ENCODE measurements at regions not wholly inside any gene's neighbourhood (a gene's known extent, or its start where the extent isn't known, plus 50 kb on each side); places are given as distances from the start of the nearest gene placed in this dataset.

DNA sequence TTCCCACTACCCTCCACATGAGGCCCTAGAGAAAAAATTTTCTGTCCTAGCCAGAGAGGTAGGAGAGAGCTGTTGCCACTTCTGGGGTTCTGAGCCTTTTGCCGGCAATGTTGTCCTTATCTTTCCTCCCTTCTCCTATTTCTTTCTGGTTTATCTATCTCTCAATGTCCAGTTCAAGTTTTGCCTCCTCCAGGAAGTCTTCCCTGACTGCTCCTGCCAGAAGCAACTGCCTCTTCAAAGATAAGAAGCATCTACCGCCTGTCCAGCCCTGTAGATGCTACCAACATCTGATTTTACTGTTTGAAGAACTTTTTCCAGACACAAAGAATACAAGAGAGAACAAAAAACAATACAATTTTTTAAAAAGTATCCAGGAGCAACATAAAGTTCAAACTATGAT lies 220.8 kb upstream of the KLHL29 start:
- no peak for ATAC-seq
- no peak for DNase-seq
- Mint-ChIP-seq H3K4me3 (no peak overlapping the region), H3K4me1 (no peaks in the 10 kb centered on the region), H3K36me3 (ENCODE audit: low read depth) (no peaks in the 10 kb centered on the region), H3K27ac (no peak overlapping the region), H3K9me3 (ENCODE audit: low read depth) (no peaks in the 10 kb centered on the region), H3K27me3 (peaks cover 7% of the 10 kb centered on the region)
- CTCF ChIA-PET, result no interaction called here
- POLR2A ChIA-PET, result no interaction called here
- intact Hi-C loops (cut with DNase I, micrococcal nuclease), result no loop called here

DNA sequence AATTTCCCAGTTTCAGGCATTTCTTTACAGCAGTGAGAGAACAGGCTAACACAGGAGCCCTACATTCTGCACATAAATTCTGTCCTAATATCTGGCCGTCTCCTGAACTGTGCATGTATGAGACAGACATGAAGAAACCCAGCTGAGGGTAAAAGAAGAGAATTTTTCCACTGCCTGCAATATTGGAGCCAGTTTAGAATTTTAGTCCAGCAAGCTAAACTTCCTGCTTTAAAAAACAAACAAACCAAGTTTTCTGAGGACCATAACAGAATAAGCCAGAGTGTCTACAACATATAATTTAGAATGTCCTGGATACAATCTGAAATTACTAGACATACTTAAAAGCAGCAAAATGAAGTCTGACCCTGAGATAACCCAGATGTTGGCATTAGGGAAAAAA lies 215.1 kb upstream of the KLHL29 start:
- DNase-seq, result no peak
- Mint-ChIP-seq H3K27me3 (peaks cover 8% of the 10 kb centered on the region), H3K4me3 (no peak overlapping the region), H3K27ac (no peak overlapping the region), H3K4me1 (no peaks in the 10 kb centered on the region), H3K9me3 (ENCODE audit: low read depth) (no peaks in the 10 kb centered on the region), H3K36me3 (ENCODE audit: low read depth) (no peaks in the 10 kb centered on the region)
- intact Hi-C loops (cut with DNase I, micrococcal nuclease), result no loop called here
- ATAC-seq, result no peak
- ChIA-PET CTCF (no interaction called here), POLR2A (no interaction called here)

DNA sequence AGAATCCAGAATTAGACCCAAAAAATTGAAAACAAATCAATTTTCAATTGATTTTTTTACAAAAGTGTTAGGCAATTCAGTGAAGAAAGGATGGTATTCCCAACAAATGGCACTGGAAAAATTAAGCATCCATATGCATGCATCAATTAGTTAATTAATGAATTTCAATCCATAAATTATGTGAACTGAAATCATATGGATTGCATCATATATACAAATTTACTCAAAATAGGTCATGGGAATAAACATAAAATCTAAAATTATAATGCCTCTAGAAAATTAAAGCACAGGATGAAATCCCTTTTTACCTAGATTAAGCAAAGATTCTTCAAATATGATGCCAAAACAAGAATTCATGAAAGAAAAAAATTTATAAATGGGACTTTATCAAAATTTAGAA lies 213.9 kb upstream of the KLHL29 start:
- ATAC-seq, result no peak
- Mint-ChIP-seq H3K27me3 (peaks cover 6% of the 10 kb centered on the region), H3K4me1 (no peaks in the 10 kb centered on the region), H3K27ac (no peak overlapping the region), H3K36me3 (ENCODE audit: low read depth) (no peaks in the 10 kb centered on the region), H3K9me3 (ENCODE audit: low read depth) (no peaks in the 10 kb centered on the region), H3K4me3 (no peak overlapping the region)
- POLR2A ChIA-PET, result no interaction called here
- DNase-seq, result no peak
- CTCF ChIA-PET, result no interaction called here
- intact Hi-C loops (cut with DNase I, micrococcal nuclease), result no loop called here

DNA sequence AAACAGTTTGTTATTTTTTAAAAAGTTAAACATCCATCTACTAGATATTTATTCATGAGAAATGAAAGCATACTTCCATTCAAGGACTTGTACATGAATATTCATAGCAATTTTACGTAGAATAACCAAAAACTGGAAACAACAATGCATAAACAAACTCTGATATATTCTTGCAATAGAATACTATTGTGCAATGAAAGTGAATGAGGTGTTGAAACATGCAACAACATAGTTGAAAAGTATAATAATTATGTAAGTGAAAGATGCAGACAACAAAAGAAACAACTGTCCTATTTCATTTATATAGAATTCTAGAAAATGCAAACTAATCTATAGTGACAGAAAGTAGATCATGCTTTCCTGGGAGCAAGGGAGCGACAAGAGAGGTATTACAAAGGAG lies 206.6 kb upstream of the KLHL29 start:
- POLR2A ChIA-PET, result no interaction called here
- intact Hi-C loops (cut with DNase I, micrococcal nuclease), result no loop called here

DNA sequence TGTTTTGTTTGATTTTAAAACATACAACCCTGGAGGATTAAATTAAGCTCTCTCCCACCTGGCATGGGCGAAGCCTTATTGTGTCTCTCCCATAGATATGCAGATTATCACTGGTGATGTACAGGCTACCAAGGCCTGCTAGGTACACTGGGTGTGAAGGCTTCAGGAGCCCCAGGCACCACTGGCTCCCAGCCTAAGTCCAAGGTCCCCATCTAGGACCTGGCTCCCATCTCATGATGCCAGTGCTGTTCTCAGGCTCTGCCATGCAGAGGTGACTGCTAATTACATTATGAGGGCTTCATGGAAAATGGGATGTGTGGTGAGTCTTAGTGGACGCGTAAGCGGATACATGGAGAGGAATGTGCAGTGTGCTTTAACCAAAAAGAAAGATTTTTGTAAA lies 201.2 kb upstream of the KLHL29 start:
- Mint-ChIP-seq H3K4me3 (no peak overlapping the region), H3K27ac (no peak overlapping the region), H3K9me3 (ENCODE audit: low read depth) (peaks cover 8% of the 10 kb centered on the region), H3K36me3 (ENCODE audit: low read depth) (no peaks in the 10 kb centered on the region), H3K4me1 (no peaks in the 10 kb centered on the region), H3K27me3 (no peaks in the 10 kb centered on the region)
- DNase-seq (no peak), ATAC-seq (no peak)
- CTCF ChIA-PET, result no interaction called here
- POLR2A ChIA-PET, result no interaction called here
- intact Hi-C loops (cut with DNase I, micrococcal nuclease), result no loop called here

More for the DNA sequence above, 206.6 kb upstream of the KLHL29 start:
- CTCF ChIA-PET, result no interaction called here
- H3K4me1 Mint-ChIP-seq, result no peaks in the 10 kb centered on the region
- H3K9me3 Mint-ChIP-seq (ENCODE audit: low read depth), result peaks cover 8% of the 10 kb centered on the region
- no peaks in the 10 kb centered on the region for H3K36me3 Mint-ChIP-seq (ENCODE audit: low read depth)
- no peaks in the 10 kb centered on the region for H3K27me3 Mint-ChIP-seq
- H3K27ac Mint-ChIP-seq, result no peak overlapping the region
- no peak for ATAC-seq
- no peak for DNase-seq
- H3K4me3 Mint-ChIP-seq, result no peak overlapping the region

DNA sequence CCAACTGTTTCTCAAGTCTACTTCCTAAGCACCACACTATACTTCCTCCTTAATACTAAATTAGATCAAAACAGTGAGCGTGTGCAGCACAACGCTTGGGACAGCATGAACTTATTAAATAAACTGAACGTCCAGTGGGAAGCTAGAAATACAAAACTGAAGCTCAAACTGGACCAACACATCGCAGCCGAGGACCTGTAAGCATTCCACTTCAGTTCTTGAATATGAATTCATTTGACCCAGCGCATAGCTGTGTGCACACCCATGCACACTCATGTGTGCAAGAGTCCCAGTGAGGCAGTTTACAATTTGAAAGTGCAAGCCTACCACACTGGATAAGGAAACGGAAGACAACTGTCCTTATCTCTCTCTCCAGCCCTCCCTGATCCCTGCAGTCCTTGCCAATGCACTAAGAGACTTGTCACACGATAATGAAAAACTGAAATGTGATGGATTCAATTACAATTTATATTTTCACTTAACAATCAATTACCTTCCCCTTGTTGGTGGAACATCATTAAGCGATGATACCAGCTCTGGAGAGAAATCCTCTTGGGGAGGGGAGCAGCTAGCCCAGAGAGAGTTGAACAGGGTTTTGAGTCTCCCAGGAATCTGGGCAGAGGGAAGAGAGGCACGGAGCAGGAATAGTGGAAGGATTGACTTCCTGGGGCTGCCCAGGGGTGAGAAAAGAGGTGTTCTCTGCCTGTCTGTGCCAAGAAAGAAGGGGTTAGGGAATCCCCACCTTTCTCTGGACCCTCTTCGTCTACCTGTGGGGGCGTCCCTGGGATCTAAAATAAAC lies 186.5 kb upstream of the KLHL29 start:
- Mint-ChIP-seq H3K27me3 (peaks cover 9% of the 10 kb centered on the region), H3K27ac (no peak overlapping the region), H3K36me3 (ENCODE audit: low read depth) (no peaks in the 10 kb centered on the region), H3K4me3 (no peak overlapping the region), H3K4me1 (no peaks in the 10 kb centered on the region), H3K9me3 (ENCODE audit: low read depth) (peaks cover under 1% of the 10 kb centered on the region)
- intact Hi-C loops (cut with DNase I, micrococcal nuclease), result loop anchor here in 1 of 2 experiments (1.0 kb wide), 1 partner anchor 153 kb away; no protein-coding TSS in a partner anchor
- no peak for DNase-seq
- POLR2A ChIA-PET, result no interaction called here
- CTCF ChIA-PET, result interaction anchor here (0.6 to 1.4 kb wide), 6 partner anchors 9 to 441 kb away, joined by 3 to 4 read pairs (median 3); no protein-coding TSS in a partner anchor
- no peak for ATAC-seq

DNA sequence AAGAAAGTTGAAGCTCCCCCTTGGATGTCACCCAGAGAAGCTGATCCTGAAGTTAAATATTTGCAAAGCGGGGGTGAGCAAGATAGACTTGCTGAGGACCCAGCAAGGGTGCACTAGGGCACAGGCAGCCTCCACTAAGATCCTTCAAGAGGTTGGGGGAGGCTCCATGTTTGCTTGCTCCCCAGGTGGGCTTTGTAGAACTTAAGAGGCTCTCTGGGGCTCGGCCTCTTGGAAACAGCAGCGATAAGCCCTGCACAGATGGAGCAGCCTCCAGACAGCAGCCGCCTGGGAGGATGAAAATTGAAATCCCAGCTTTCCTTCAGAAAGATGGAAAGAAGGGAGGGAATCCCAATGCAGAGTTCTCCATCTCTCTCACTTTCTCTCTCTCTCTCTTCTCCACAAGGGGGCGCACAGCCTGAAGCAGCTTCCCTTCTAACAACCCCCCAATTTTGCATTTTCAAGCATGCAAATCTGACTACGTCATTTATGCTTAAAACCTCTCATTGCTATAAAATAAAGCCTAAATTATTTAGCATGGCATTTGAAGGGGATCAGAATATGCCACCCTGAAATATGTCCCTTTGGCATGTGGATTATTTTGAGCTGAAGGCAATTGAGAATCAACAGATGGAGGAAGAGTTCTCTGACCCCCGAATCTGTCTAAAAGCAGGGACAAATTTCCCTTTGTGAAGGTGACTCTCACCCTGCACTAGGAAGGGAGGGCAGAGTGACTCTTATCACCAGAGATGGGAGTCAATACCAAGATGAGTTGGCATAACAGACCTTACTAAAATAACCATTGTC lies 185.7 kb upstream of the KLHL29 start:
- intact Hi-C loops (cut with DNase I, micrococcal nuclease), result loop anchor here in 1 of 2 experiments (1.0 kb wide), 1 partner anchor 152 kb away; no protein-coding TSS in a partner anchor
- Mint-ChIP-seq H3K9me3 (ENCODE audit: low read depth) (peaks cover 2% of the 10 kb centered on the region), H3K27me3 (peaks cover 10% of the 10 kb centered on the region), H3K4me1 (no peaks in the 10 kb centered on the region), H3K27ac (no peak overlapping the region), H3K4me3 (no peak overlapping the region), H3K36me3 (ENCODE audit: low read depth) (no peaks in the 10 kb centered on the region)
- DNase-seq (peak; percentile 34), ATAC-seq (no peak)
- CTCF ChIA-PET, result interaction anchor here (0.6 to 1.4 kb wide), 7 partner anchors 9 to 473 kb away, joined by 3 to 4 read pairs (median 3); no protein-coding TSS in a partner anchor
- POLR2A ChIA-PET, result no interaction called here

DNA sequence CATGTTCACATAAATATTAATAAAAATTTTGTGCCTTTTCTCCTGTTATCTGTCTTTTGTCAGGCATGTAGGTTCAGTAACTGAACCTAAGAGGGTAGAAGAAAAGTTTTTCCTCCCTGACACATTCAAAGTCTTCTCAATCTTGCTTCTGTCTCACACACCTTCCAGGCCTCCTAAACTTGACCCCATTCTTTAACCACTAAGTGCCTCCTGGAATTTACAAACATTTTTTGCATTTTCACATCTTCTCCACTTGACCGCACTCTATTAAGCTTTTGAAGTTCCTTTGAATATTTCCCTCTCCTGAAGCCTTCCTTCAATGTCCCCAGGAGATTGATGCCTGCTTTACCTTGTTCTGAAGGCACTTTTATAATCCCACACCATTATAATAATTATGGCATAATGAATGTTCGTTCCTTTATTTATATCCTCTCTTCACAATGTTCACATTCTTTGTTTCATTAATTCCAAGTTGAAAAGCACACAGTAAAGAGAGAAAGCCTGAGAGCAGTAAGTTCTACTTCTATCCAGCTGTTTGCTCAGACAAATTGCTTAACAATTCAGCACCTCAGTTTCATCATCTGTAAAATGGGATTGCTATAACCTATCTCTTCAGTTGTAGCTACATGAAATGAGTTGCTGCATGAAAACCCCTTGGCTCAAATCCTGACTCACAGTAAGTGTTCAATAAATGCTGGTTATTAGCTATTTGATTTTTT lies 184.8 kb upstream of the KLHL29 start:
- intact Hi-C loops (cut with DNase I, micrococcal nuclease), result no loop called here
- POLR2A ChIA-PET, result no interaction called here

DNA sequence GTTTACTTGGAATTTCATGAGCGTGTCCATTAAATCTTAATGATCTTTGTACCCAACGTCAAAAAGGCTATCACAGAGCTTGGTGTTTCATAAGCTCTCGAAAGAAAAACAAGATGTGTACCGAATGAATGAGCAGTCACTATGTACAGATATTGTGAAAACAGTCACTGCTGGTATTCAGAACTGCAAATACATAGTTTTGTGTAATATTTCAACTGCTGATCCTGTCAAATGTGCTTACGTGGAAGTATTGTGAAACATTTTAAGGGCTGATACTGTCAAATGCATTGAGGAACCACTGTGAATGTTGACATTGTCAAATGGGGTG lies 184.2 kb upstream of the KLHL29 start:
- POLR2A ChIA-PET, result no interaction called here
- Mint-ChIP-seq H3K4me3 (no peak overlapping the region), H3K9me3 (ENCODE audit: low read depth) (peaks cover 2% of the 10 kb centered on the region), H3K4me1 (no peaks in the 10 kb centered on the region), H3K36me3 (ENCODE audit: low read depth) (no peaks in the 10 kb centered on the region), H3K27me3 (peaks cover 5% of the 10 kb centered on the region), H3K27ac (no peak overlapping the region)
- no peak for DNase-seq
- ATAC-seq, result no peak
- intact Hi-C loops (cut with DNase I, micrococcal nuclease), result no loop called here
- CTCF ChIA-PET, result interaction anchor here (0.6 to 1.2 kb wide), 3 partner anchors 11 to 131 kb away, joined by 3 to 4 read pairs (median 3); no protein-coding TSS in a partner anchor

More for the DNA sequence above, 184.8 kb upstream of the KLHL29 start:
- DNase-seq, result no peak
- Mint-ChIP-seq H3K27ac (no peak overlapping the region), H3K4me1 (no peaks in the 10 kb centered on the region), H3K36me3 (ENCODE audit: low read depth) (no peaks in the 10 kb centered on the region), H3K9me3 (ENCODE audit: low read depth) (peaks cover 2% of the 10 kb centered on the region), H3K27me3 (peaks cover 5% of the 10 kb centered on the region), H3K4me3 (no peak overlapping the region)
- CTCF ChIA-PET, result interaction anchor here (0.6 to 1.3 kb wide), 5 partner anchors 10 to 472 kb away, joined by 3 to 4 read pairs (median 3); no protein-coding TSS in a partner anchor
- no peak for ATAC-seq

DNA sequence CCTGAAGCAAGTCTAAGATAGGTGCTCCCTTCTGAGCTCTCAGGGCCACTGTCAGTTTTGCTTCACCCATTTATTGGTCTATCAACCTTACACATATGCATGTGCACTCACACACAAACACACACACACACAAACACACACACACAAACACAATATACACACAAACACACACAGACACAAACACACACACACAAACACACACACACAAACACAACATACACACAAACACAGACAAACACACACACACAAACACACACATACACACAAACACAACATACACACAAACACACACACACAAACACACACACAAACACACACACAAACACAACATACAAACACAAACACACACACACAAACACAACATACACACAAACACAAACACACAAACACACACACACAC lies 181.6 kb upstream of the KLHL29 start:
- Mint-ChIP-seq H3K9me3 (ENCODE audit: low read depth) (peaks cover 2% of the 10 kb centered on the region), H3K4me1 (no peaks in the 10 kb centered on the region), H3K27me3 (peaks cover 8% of the 10 kb centered on the region), H3K36me3 (ENCODE audit: low read depth) (no peaks in the 10 kb centered on the region), H3K27ac (no peak overlapping the region), H3K4me3 (no peak overlapping the region)
- no peak for DNase-seq
- ChIA-PET CTCF (no interaction called here), POLR2A (no interaction called here)
- ATAC-seq, result no peak
- intact Hi-C loops (cut with DNase I, micrococcal nuclease), result no loop called here

DNA sequence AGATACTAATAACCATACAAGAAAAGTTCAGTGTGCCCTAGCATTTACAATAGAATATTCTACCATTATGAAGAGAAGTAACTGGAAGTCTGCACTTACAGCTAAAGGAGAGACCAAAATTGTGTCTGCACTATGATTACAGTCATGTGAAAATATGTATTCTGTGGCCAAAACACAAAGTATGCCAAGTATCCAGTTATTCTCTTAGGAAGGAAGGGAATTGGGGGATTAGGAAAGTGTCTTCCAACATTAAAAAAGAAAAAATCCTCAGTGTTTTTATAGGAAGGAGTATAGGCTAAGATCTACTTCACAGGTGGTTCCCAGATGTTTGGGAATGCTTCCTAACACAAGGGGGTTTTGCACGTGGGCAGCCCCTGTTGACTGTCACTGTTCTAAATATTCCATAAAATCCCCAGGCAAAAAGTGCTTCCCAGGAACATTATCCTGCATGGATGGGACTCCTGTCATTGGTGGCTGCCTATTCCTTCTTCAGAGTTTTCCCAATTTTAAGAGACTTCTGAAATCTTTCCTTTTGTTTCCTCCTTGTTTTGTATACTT lies 180.2 kb upstream of the KLHL29 start:
- Mint-ChIP-seq H3K27ac (no peak overlapping the region), H3K4me3 (no peak overlapping the region), H3K27me3 (peaks cover 11% of the 10 kb centered on the region), H3K4me1 (no peaks in the 10 kb centered on the region), H3K36me3 (ENCODE audit: low read depth) (no peaks in the 10 kb centered on the region), H3K9me3 (ENCODE audit: low read depth) (peaks cover 2% of the 10 kb centered on the region)
- DNase-seq (no peak), ATAC-seq (no peak)
- ChIA-PET POLR2A (no interaction called here), CTCF (no interaction called here)
- intact Hi-C loops (cut with DNase I, micrococcal nuclease), result no loop called here

All from activated CD4-positive, alpha-beta T cell treated with anti-CD3 and anti-CD28 coated beads for 36 hours (primary cell).